Hepatocyte (in vitro differentiated cells): ENCODE measurements at regions not wholly inside any gene's neighbourhood (a gene's known extent, or its start where the extent isn't known, plus 50 kb on each side); places are given as distances from the start of the nearest gene placed in this dataset.
A peak's percentile ranks its signal among the peaks of the same experiment; 100 is the strongest.

Experiments
- DNase-seq: peaks from one replicate; pipeline ENCODE4 v3.0.0-alpha.2; 2016; ENCODE audit warnings: low spot score
- H2AFZ ChIP-seq: fragments of 200-600 bp; sonication (generic); 2 replicates; pipeline ENCODE4 v1.6.0; 2016; ENCODE audit warnings: antibody characterized with exemption, mild to moderate bottlenecking
- H3K27ac ChIP-seq: fragments of 200-600 bp; sonication (generic); 2 replicates; pipeline ENCODE4 v1.5.1; 2016; ENCODE audit warnings: mild to moderate bottlenecking
- H3K27me3 ChIP-seq: fragments of 200-600 bp; sonication (generic); 2 replicates; pipeline ENCODE4 v1.6.1; 2016
- H3K36me3 ChIP-seq: fragments of 200-600 bp; sonication (generic); replicated peaks from 2 replicates; pipeline ENCODE4 v1.5.1; 2016; ENCODE audit warnings: low read depth; ENCODE audit not compliant: insufficient read depth
- H3K4me1 ChIP-seq: fragments of 200-600 bp; sonication (generic); 2 replicates; pipeline ENCODE4 v1.5.1; 2016; ENCODE audit warnings: mild to moderate bottlenecking, moderate library complexity; ENCODE audit not compliant: insufficient read depth
- H3K4me2 ChIP-seq: fragments of 200-600 bp; sonication (generic); 2 replicates; pipeline ENCODE4 v1.6.0; 2016
- H3K4me3 ChIP-seq: fragments of 200-600 bp; sonication (generic); 2 replicates; pipeline ENCODE4 v1.5.1; 2016; ENCODE audit warnings: mild to moderate bottlenecking
- H3K79me2 ChIP-seq: fragments of 200-600 bp; sonication (generic); 2 replicates; pipeline ENCODE4 v1.6.0; 2017; ENCODE audit warnings: mild to moderate bottlenecking
- H3K9me2 ChIP-seq: fragments of 200-600 bp; sonication (generic); replicated peaks from 2 replicates; pipeline ENCODE4 v1.6.0; 2017; ENCODE audit warnings: mild to moderate bottlenecking; ENCODE audit not compliant: insufficient read depth
- H3K9me3 ChIP-seq: fragments of 200-600 bp; sonication (generic); 2 replicates; pipeline ENCODE4 v1.5.1; 2016; ENCODE audit warnings: low read depth, mild to moderate bottlenecking
- H4K20me1 ChIP-seq: fragments of 200-600 bp; sonication (generic); 2 replicates; pipeline ENCODE4 v1.6.0; 2016; ENCODE audit warnings: mild to moderate bottlenecking; ENCODE audit not compliant: insufficient read depth, poor library complexity, severe bottlenecking
- EZH2 ChIP-seq: fragments of 200-600 bp; sonication (generic); IDR thresholded peaks from 2 replicates; pipeline ENCODE4 v1.6.1; 2016; ENCODE audit warnings: antibody characterized with exemption, mild to moderate bottlenecking, borderline replicate concordance
- EZH2phosphoT487 ChIP-seq: fragments of 200-600 bp; sonication (generic); IDR thresholded peaks from one replicate; pipeline ENCODE4 v1.6.1; 2018; ENCODE audit warnings: antibody characterized with exemption, mild to moderate bottlenecking, low read depth, moderate library complexity; ENCODE audit not compliant: unreplicated experiment, severe bottlenecking
- WGBS: methylation state at CpG from one replicate; pipeline ENCODE4 v1.1.6; 2016; ENCODE audit warnings: low lambda C conversion rate; ENCODE audit errors: missing lambda C conversion rate; 5-methylcytosine and 5-hydroxymethylcytosine counted together
- TF ChIP-seq, protein P1 (sequence below): fragments of 200-600 bp; sonication (generic); IDR thresholded peaks from 2 replicates; pipeline ENCODE4 v1.5.1; 2016; ENCODE audit warnings: antibody characterized with exemption, mild to moderate bottlenecking; ENCODE audit not compliant: poor library complexity

DNA sequence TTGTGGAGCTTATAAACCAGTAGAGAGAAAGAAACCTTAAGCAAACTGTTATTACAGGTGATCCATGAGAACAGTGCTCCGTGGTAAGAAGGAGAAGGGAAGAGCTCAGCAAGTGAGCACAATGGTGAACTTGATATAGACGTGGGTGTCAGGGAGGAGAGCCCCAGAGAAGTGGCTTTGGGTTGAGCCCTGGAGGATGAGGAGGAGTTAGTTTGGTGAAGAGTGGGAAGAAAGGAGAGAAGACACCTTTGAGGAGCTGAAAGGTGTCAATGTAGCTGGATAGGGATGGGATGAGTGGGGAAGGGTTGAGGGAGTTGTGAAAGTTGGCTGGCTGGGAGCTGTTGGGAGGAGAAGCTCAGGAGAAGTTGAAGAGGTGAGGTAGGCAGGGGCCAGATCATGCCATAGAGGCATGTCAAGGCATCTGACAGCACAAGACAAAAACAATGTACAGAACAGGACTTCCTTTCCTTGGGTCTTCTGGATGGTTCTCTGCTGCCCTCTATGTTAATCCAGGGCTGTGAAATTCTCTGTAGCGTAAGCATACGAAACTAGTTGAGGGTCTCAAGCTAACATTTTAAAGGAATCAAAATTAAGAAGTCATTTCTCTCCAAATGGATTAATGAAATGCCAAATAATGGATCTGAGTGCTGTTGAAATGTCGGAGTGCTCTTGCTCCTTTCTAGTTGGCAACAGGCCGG lies 501.9 kb downstream of the KDM4C start:
- no peak overlapping the region for H3K27ac ChIP-seq
- H3K4me3 ChIP-seq, result no peak overlapping the region
- no peak for TF ChIP-seq EZH2
- TF ChIP-seq, protein P1, sequence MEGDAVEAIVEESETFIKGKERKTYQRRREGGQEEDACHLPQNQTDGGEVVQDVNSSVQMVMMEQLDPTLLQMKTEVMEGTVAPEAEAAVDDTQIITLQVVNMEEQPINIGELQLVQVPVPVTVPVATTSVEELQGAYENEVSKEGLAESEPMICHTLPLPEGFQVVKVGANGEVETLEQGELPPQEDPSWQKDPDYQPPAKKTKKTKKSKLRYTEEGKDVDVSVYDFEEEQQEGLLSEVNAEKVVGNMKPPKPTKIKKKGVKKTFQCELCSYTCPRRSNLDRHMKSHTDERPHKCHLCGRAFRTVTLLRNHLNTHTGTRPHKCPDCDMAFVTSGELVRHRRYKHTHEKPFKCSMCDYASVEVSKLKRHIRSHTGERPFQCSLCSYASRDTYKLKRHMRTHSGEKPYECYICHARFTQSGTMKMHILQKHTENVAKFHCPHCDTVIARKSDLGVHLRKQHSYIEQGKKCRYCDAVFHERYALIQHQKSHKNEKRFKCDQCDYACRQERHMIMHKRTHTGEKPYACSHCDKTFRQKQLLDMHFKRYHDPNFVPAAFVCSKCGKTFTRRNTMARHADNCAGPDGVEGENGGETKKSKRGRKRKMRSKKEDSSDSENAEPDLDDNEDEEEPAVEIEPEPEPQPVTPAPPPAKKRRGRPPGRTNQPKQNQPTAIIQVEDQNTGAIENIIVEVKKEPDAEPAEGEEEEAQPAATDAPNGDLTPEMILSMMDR, result peak; percentile 19
- no peak for TF ChIP-seq EZH2phosphoT487
- WGBS, result 70% methylated on average over 6 of the region's 6 CpGs
- no peaks in the 10 kb centered on the region for H3K9me2 ChIP-seq
- H3K4me1 ChIP-seq, result no peaks in the 10 kb centered on the region
- no peaks in the 10 kb centered on the region for H3K36me3 ChIP-seq
- no peaks in the 10 kb centered on the region for H4K20me1 ChIP-seq
- no peak overlapping the region for H3K4me2 ChIP-seq
- no peak overlapping the region for H2AFZ ChIP-seq
- H3K9me3 ChIP-seq, result no peaks in the 10 kb centered on the region
- no peaks in the 10 kb centered on the region for H3K79me2 ChIP-seq
- DNase-seq, result no peak
- H3K27me3 ChIP-seq, result no peaks in the 10 kb centered on the region

GRCh38 chr9:7258688-7259396 lies 501.1 kb downstream of the KDM4C start:
- Histone ChIP-seq H3K4me2 (no peak overlapping the region), H3K4me3 (no peak overlapping the region), H3K27me3 (no peaks in the 10 kb centered on the region), H3K9me3 (no peaks in the 10 kb centered on the region), H3K27ac (no peak overlapping the region), H3K36me3 (no peaks in the 10 kb centered on the region), H3K9me2 (no peaks in the 10 kb centered on the region), H3K79me2 (no peaks in the 10 kb centered on the region), H2AFZ (no peak overlapping the region), H4K20me1 (no peaks in the 10 kb centered on the region), H3K4me1 (no peaks in the 10 kb centered on the region)
- DNase-seq, result no peak
- TF ChIP-seq, protein P1, result no peak
- TF ChIP-seq EZH2phosphoT487, result peak; percentile 59
- no peak for TF ChIP-seq EZH2
- WGBS, result 17% methylated on average over 3 of the region's 3 CpGs

DNA sequence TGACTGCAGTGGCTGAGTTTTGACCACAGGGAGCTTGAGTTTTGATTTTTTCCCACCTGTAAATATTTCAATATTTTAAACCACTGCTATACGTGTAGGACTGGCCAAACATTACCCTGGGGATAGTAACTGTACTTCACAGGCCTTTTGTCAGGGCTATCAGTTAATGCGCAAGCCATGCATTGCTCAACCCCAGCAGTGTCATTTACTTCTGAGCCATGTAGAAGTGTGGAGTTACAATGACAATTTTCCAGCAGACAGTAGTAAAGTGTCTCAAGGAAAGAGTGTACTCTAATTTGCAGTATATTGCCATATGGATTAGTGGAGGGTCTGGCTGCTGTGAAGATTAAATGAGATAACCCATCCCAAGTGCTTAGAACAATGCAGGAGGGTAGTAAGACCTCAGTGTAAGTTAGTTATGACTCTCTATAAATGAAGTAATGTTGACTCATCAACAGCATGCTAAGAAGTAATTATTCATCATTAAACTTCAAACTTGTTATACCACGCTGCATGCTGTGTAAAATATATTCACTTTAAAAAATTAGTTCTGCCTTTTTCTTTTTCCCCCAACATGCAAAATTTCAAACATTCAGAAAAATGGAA lies 489.2 kb downstream of the KDM4C start:
- TF ChIP-seq EZH2 (no peak), EZH2phosphoT487 (no peak)
- TF ChIP-seq, protein P1, result no peak
- no peak overlapping the region for H3K4me3 ChIP-seq
- WGBS, result 83% methylated on average over 3 of the region's 3 CpGs
- H3K9me2 ChIP-seq, result no peaks in the 10 kb centered on the region
- H3K27ac ChIP-seq, result no peak overlapping the region
- H3K4me1 ChIP-seq, result no peaks in the 10 kb centered on the region
- H4K20me1 ChIP-seq, result no peaks in the 10 kb centered on the region
- no peaks in the 10 kb centered on the region for H3K36me3 ChIP-seq
- H2AFZ ChIP-seq, result no peak overlapping the region
- no peaks in the 10 kb centered on the region for H3K79me2 ChIP-seq
- H3K4me2 ChIP-seq, result no peak overlapping the region
- peaks cover 14% of the 10 kb centered on the region for H3K27me3 ChIP-seq
- H3K9me3 ChIP-seq, result no peaks in the 10 kb centered on the region
- no peak for DNase-seq
